ENCODE measurements at regions not wholly inside any gene's neighbourhood (a gene's known extent, or its start where the extent isn't known, plus 50 kb on each side); places are given as distances from the start of the nearest gene placed in this dataset.
A peak's percentile ranks its signal among the peaks of the same experiment; 100 is the strongest.
"Not testable (repeated sequence)": the region's sequence is repeated elsewhere in the genome, so short reads cannot be mapped to it uniquely, and the experiment has no call there.

GRCh38 chr1:102219463-102219862 is 222.7 kb upstream of the OLFM3 start:
- DNase-seq (ENCODE audit: insufficient read length) (no peak), FAIRE-seq (no peak)
- no peak for TF ChIP-seq POLR2AphosphoS5 (IDR thresholded peaks at IDR 0.05; ENCODE audit: low read depth, low read length)
- TF ChIP-seq POLR2A (IDR thresholded peaks at IDR 0.05; ENCODE audit: low read depth, low read length), result no peak
- TF ChIP-seq TAF1 (IDR thresholded peaks at IDR 0.05; ENCODE audit: borderline replicate concordance, low read depth, low read length), result no peak

DNA sequence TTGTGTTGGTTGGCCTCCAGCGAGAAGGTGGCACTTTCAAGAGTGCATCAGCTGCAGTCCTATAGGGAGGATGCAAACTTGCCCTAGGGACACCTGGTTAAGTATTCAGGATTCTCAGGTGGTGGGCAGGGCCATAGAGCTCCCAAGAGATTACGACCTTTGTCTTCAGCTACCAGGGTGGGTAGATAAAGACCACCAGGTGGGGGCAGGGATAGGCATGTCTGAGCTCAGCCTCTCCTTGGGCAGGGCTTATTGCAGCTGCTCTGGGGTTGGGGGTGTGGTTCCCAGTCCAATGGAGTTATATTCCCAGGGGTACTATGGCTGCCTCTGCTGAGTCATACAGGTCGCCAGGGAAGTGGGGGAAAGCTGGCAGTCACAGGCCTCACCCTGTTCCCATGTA is 214.2 kb upstream of the OLFM3 start:
- FAIRE-seq; DNase-seq (ENCODE audit: insufficient read length): not testable (repeated sequence)

DNA sequence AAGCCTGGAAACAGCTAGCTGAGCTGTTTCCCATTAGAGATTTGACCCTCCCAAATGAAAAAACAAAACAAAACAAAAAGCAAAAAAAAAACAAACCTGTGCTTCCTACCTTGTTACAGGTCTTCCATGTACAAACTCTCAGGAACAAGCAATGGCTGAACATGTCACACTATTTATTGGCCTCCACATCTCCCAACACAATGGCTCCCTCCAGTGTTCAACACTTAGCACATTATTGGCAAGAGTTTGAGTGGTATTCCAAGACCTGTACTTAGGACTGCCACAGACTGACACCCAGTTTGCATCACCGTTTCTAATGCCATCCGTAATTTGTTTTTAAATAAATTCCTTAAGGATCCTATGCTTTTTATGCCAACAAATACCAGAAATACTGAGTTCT is 195.0 kb upstream of the OLFM3 start:
- FAIRE-seq (no peak), DNase-seq (ENCODE audit: insufficient read length) (no peak)
- no peak for TF ChIP-seq POLR2A (IDR thresholded peaks at IDR 0.05; ENCODE audit: low read depth, low read length)
- TF ChIP-seq TAF1 (IDR thresholded peaks at IDR 0.05; ENCODE audit: borderline replicate concordance, low read depth, low read length), result no peak
- TF ChIP-seq POLR2AphosphoS5 (IDR thresholded peaks at IDR 0.05; ENCODE audit: low read depth, low read length), result no peak

- TF ChIP-seq TAF1 (IDR thresholded peaks at IDR 0.05; ENCODE audit: borderline replicate concordance, low read depth, low read length), result no peak
- TF ChIP-seq POLR2A (IDR thresholded peaks at IDR 0.05; ENCODE audit: low read depth, low read length), result no peak
- no peak for TF ChIP-seq POLR2AphosphoS5 (IDR thresholded peaks at IDR 0.05; ENCODE audit: low read depth, low read length)
- FAIRE-seq (no peak), DNase-seq (ENCODE audit: insufficient read length) (no peak)
Observed at GRCh38 chr1:102190429-102190828, 193.7 kb upstream of the OLFM3 start.

DNA sequence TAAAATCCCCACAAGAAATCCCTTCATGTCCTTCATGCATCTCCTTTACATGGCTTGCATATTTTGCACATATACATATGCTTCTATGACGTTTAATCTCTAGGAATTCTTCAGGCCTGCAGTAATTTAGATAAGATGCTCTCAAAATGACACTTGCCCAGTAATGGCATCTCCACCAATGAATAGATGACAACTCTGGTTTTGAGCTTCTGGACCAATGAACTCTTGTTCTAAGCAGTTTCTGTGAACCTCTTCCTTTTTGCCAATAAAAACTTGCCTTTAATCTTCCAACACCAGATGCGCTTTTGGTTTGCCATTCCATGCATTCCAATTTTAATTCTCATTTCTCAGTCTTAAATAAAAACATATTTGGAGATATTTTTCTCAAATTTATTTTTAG is 189.8 kb upstream of the OLFM3 start:
- DNase-seq (ENCODE audit: insufficient read length) (no peak), FAIRE-seq (no peak)
- no peak for TF ChIP-seq TAF1 (IDR thresholded peaks at IDR 0.05; ENCODE audit: borderline replicate concordance, low read depth, low read length)

GRCh38 chr1:102185260-102185659 is 188.5 kb upstream of the OLFM3 start:
- DNase-seq (ENCODE audit: insufficient read length), result no peak
- no peak for TF ChIP-seq POLR2AphosphoS5 (IDR thresholded peaks at IDR 0.05; ENCODE audit: low read depth, low read length)
- TF ChIP-seq POLR2A (IDR thresholded peaks at IDR 0.05; ENCODE audit: low read depth, low read length), result no peak
- no peak for TF ChIP-seq TAF1 (IDR thresholded peaks at IDR 0.05; ENCODE audit: borderline replicate concordance, low read depth, low read length)
- no peak for FAIRE-seq

- no peak for FAIRE-seq
- TF ChIP-seq POLR2AphosphoS5 (IDR thresholded peaks at IDR 0.05; ENCODE audit: low read depth, low read length) (no peak), POLR2A (IDR thresholded peaks at IDR 0.05; ENCODE audit: low read depth, low read length) (no peak), TAF1 (IDR thresholded peaks at IDR 0.05; ENCODE audit: borderline replicate concordance, low read depth, low read length) (no peak)
- no peak for DNase-seq (ENCODE audit: insufficient read length)
Observed at GRCh38 chr1:102184477-102184876, 187.8 kb upstream of the OLFM3 start.

DNA sequence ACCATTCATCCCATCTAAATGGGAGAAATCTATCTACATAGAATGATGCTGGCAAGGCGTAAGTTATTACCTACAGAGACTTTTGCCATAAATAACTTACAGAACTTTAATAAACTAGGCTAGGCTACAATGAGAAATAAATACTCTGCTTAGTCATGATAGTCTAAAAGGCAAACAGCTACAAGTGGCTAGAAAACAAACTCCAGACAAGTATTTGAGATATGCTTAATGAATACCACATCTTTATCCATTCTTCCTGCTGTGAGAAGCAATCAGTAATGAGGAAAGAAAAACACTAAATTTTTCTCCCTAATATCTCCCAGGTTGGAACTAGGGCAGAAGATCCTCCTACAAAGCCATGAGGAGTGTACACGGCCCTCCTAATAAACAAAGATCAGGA is 187.0 kb upstream of the OLFM3 start:
- DNase-seq (ENCODE audit: insufficient read length) (no peak), FAIRE-seq (no peak)
- no peak for TF ChIP-seq TAF1 (IDR thresholded peaks at IDR 0.05; ENCODE audit: borderline replicate concordance, low read depth, low read length)

GRCh38 chr1:102182603-102183260 is 186.0 kb upstream of the OLFM3 start:
- DNase-seq (ENCODE audit: insufficient read length), result no peak
- no peak for FAIRE-seq
- TF ChIP-seq TAF1 (IDR thresholded peaks at IDR 0.05; ENCODE audit: borderline replicate concordance, low read depth, low read length) (no peak), POLR2A (IDR thresholded peaks at IDR 0.05; ENCODE audit: low read depth, low read length) (no peak), POLR2AphosphoS5 (IDR thresholded peaks at IDR 0.05; ENCODE audit: low read depth, low read length) (no peak)

DNA sequence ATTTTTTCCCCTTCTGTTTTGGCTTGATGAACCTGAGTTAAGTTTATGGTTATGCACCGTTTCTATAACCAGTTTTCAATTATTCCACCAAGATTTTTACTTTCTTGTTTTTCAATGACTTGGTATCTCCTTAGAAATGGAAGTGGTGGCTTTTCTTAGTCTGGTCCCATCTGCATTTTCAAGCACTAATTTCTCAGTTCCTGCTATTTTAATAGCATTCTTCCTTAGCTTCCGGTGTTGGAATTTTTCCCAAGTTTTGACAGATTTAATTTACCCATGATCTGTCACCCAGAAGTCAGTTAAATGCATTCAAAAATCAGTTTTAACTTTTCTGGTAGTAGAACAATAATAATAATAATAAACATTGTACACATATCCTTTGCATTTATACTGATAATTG is 184.6 kb upstream of the OLFM3 start:
- DNase-seq (ENCODE audit: insufficient read length) (no peak), FAIRE-seq (no peak)
- no peak for TF ChIP-seq POLR2AphosphoS5 (IDR thresholded peaks at IDR 0.05; ENCODE audit: low read depth, low read length)
- no peak for TF ChIP-seq POLR2A (IDR thresholded peaks at IDR 0.05; ENCODE audit: low read depth, low read length)
- no peak for TF ChIP-seq TAF1 (IDR thresholded peaks at IDR 0.05; ENCODE audit: borderline replicate concordance, low read depth, low read length)

DNA sequence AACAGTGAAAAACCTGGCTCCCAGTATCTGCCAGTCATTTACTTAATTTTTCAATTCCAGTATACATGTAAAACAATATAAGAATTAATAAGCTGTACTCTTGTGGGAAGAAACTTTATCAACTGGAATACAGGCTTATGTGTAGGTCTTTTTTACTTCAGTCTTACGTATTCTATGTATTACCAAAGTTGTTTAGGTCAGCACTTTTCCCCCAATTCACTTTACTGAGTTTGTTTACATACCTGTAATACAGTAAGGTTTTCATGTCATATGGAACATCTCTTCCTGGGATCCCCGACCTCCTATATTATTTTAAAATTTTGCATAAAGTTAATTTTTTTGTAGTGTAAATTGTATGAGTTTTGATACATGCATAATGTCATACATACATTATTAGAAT is 181.8 kb upstream of the OLFM3 start:
- DNase-seq (ENCODE audit: insufficient read length), result no peak
- FAIRE-seq, result no peak
- TF ChIP-seq TAF1 (IDR thresholded peaks at IDR 0.05; ENCODE audit: borderline replicate concordance, low read depth, low read length) (no peak), POLR2A (IDR thresholded peaks at IDR 0.05; ENCODE audit: low read depth, low read length) (no peak), POLR2AphosphoS5 (IDR thresholded peaks at IDR 0.05; ENCODE audit: low read depth, low read length) (no peak)

- peak; percentile 36 for FAIRE-seq
Observed at GRCh38 chr1:102174259-102174863, 177.6 kb upstream of the OLFM3 start.

DNA sequence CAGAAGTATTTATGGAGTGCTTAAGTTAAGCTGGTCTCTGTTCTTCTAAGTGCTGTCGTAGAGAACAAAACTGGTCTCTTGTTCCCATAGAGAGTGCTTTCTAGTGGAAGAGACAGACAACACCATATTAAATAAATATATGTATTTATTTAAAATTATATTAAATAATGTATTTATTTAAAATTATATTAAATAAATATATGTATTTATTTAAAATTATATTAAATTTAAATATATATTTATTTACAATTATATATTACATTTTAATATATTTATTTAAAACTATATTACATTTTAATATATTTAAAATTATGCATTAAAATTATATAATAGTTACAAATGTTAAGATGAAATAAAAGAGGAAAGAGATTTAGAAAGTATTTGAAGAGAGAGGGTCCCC is 175.5 kb upstream of the OLFM3 start:
- no peak for FAIRE-seq
- DNase-seq (ENCODE audit: insufficient read length), result no peak
- TF ChIP-seq POLR2A (IDR thresholded peaks at IDR 0.05; ENCODE audit: low read depth, low read length) (no peak), POLR2AphosphoS5 (IDR thresholded peaks at IDR 0.05; ENCODE audit: low read depth, low read length) (no peak), TAF1 (IDR thresholded peaks at IDR 0.05; ENCODE audit: borderline replicate concordance, low read depth, low read length) (no peak)

More at GRCh38 chr1:102174259-102174863, 177.6 kb upstream of the OLFM3 start:
- no peak for TF ChIP-seq POLR2AphosphoS5 (IDR thresholded peaks at IDR 0.05; ENCODE audit: low read depth, low read length)
- TF ChIP-seq TAF1 (IDR thresholded peaks at IDR 0.05; ENCODE audit: borderline replicate concordance, low read depth, low read length), result no peak
- no peak for TF ChIP-seq POLR2A (IDR thresholded peaks at IDR 0.05; ENCODE audit: low read depth, low read length)
- DNase-seq (ENCODE audit: insufficient read length), result no peak
